HG03457 (cell line): ENCODE measurements at regions not wholly inside any gene's neighbourhood (a gene's known extent, or its start where the extent isn't known, plus 50 kb on each side); places are given as distances from the start of the nearest gene placed in this dataset.
"Not testable (repeated sequence)": the region's sequence is repeated elsewhere in the genome, so short reads cannot be mapped to it uniquely, and the experiment has no call there.

Source experiments
- ATAC-seq: cut with Tn5 transposase; IDR thresholded peaks from one replicate; pipeline ENCODE4 v1.9.1; 2021; ENCODE audit warnings: moderate number of reproducible peaks; ENCODE audit not compliant: unreplicated experiment

- ATAC-seq: not testable (repeated sequence)
Observed at GRCh38 chr2:111420074-111420473, 299.4 kb downstream of the BCL2L11 start.

- ATAC-seq: not testable (repeated sequence)
Observed at GRCh38 chr2:111420835-111421234, 300.1 kb downstream of the BCL2L11 start.

DNA sequence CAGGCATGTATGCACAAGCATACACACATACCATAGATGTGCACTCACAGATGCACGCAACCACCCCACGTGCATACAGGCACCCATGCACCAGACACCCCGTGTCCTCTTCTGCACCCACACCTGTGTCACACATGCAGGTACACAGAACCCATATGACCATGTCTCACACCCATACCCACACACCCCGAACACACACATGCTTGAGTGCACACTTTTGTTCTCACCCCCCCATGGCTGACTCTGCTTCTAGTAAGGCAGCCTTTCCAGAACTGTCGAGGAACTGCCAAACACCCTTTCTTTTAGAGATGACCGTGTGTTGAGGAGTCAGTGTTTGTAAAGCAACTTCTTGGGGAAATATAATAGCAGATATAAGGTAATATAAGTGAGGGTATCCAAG, 301.2 kb downstream of the BCL2L11 start:
- not testable (repeated sequence) for ATAC-seq

GRCh38 chr2:111422562-111422961, 301.8 kb downstream of the BCL2L11 start:
- not testable (repeated sequence) for ATAC-seq

DNA sequence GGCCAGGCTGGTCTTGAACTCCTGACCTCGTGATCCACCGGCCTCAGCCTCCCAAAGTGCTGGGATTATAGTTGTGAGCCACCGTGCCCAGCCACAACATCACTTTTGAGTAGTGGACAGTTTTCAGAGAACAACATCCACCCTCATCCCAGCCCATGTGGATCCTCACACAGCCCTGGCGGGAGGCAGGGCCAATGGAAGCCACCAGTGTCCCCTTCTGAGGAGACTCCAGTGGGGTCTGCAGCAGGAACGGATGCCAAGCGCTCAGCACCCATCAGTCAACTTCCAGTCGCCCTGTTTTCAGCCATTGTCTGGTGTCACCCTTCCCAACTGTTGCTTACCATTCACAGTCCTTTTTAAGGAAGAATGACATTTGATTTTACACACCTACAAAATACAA, 302.5 kb downstream of the BCL2L11 start:
- ATAC-seq: not testable (repeated sequence)

GRCh38 chr2:111424176-111424575, 303.5 kb downstream of the BCL2L11 start:
- ATAC-seq: not testable (repeated sequence)

DNA sequence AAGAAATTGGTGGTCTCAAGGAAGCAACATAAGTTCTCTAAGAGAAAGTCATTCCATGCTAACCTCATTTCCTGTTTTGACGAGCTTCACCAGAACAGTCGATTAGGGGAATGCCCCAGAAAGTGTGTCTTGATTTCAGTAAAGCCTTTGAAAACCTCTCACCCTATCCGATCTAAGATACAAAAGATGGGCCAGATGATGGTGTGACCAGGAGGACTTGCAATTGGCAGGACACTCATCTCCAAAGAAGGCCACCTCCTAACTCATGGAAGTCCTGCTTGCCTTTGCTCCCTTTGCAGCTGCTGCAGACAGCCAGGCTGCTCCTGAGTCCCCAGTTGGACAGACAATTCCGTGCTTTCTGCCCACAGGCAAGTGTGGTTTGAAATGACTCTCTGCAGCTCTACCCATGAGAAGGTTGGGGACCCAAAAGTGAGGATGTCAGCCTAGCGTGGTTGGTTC, 304.2 kb downstream of the BCL2L11 start:
- ATAC-seq: not testable (repeated sequence)

- ATAC-seq: not testable (repeated sequence)
Observed at GRCh38 chr2:111425789-111426201, 305.1 kb downstream of the BCL2L11 start.

DNA sequence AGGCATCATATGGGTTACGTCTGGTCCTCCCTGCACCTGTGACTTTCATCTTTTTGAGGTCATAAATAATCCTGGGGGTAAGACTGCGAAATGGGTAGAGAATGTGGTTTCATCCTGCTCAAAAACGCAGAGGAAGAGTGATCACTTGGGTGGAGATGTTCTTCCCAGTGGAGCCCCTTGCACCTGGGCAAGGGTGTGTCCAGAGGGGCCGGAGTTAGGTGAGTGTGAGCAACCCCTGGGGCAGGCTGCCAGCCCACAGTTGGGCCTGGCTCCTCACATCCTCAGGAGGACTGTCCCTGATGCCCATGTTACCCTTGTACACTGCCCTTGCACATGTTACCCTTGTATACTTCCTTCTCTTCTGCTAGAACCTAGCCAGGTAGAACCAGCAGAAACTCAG, 306.6 kb downstream of the BCL2L11 start:
- ATAC-seq: not testable (repeated sequence)

DNA sequence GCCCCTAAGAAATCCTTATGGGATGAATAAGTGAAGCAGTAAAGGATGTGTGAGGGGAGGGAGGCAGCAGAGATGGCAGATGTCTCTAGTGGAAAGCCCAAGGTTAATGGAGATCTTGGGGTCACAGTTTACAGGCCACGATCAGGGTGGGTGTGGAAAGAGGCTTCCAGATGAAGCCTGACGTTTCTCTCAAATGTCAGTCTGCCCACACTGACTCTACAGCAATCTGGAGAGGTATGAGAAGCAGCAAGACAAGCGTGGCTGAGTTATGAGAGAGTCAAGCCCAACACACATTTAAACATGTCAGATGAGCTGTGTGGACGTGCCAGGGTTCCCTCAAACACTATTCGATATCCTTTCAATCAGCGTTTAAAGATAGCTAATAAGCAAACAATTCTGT, 308.2 kb downstream of the BCL2L11 start:
- ATAC-seq: not testable (repeated sequence)

DNA sequence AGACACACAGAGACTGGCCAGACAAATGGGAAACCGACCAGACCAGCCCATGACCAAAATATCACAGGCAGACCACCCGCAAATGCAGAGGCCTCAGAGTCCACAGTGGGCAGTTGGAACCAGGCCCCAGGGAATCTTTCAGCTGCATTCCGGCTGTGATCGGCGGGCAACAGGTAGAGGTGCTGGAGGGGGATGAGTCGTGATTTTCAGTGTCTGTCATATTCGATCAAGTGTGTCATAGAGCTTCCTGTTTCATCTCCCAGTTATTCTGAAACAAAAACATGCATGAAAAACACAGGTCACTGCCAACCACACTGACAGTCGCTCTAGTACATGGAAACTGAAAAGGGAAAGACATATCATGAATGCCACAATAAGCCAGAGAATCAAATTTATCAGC, 308.6 kb downstream of the BCL2L11 start:
- ATAC-seq: not testable (repeated sequence)

- ATAC-seq: not testable (repeated sequence)
Observed at GRCh38 chr2:111430817-111431661, 310.3 kb downstream of the BCL2L11 start.

DNA sequence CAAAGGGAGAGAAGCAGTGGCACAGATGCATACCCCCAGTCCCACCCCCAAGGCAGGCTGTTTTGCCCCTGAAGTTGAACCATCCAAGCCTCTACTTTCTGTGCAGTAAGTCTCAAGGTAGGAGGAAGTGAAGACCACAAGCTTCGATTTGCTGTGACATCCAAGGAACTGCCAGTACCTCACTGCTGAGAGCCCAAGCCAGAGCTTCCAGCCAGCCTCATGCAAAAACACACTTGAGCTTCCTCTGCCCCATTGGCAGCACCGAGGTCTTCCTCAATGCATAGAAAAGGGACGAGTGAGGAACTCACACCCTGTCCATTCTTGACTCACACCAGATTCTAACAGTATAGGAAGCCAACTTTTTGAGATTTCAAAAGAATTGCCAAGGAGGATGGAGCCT, 311.7 kb downstream of the BCL2L11 start:
- ATAC-seq: not testable (repeated sequence)

DNA sequence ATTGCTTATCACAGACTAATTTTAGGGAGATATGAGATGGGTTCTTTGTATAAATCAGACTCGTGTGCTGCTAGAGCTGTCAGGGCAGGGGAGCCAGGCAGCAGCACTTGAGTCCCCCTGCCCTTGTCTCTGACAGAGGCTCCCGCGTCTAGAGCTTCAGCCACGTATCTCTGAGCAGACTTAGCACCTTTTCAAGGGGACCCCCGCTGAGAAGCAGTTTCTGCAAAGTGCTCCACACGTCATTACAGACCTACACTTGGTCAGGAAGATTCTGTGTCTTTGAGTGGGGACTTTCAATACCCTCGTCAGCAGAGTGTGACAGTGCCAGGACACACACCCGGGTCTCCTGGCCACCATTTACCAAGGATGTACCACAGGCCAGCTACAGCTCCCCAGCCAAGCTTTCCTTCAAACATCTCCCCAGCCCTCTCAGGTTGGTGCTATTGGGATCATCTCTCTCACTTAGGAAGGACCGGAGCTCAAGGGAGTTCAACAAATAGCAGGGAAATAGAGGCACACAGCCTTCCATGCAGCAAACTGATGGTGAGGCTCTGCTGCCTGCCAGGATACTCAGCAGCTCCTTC, 312.3 kb downstream of the BCL2L11 start:
- not testable (repeated sequence) for ATAC-seq

DNA sequence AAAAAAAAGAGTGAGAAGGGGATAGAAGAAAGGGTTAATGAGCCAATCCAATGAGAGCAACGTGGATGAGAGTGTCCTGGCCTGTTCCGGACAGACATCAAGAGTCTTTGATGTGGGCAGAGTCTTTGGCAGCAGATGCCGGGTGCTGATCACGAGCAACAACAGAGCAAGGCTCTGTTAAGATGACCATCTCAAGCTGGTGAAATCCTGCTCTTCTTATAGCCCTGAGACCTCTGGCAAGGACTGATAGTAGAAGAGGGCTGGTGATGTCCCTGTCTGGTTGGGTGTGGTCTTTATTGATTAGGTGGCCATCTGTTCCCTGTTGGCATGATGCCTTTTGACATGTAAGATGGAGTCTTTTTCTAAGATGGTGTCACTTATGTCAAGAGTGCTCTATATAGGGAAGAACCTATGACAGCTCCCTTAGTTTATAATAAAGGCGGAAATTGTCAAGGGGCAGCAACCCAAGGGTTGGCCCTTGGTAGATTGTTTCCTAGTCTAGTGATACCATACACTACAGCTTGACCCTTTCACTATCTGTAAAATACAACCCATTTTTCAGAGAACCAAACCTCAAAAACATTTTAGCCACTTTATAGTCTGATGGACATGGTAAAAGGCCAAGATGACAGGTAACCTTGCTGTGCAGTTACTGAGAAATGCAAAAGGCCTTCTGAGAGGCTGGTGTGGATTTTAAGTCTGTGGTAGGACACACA, 313.3 kb downstream of the BCL2L11 start:
- not testable (repeated sequence) for ATAC-seq

GRCh38 chr2:111434608-111434939, 313.9 kb downstream of the BCL2L11 start:
- ATAC-seq: not testable (repeated sequence)

GRCh38 chr2:111435553-111436310, 315.0 kb downstream of the BCL2L11 start:
- ATAC-seq: not testable (repeated sequence)

DNA sequence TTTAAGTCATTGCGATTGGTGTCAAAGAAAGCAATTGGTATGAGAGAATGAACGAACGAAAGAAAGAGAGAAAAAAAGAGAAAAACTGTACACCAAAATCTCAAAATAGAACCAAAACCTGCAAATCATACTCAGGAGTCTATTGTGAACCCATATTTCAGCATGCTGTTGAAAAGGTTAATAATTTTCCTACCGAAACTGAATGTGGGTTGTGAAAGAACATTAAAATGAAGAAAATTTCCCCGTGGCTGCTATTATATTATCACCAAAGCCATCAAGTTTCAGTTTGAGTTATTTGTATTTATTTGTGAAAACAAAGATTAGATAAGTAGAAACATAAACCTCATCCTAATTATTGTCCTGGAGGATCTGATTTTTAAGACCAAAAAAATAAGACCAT, 315.7 kb downstream of the BCL2L11 start:
- ATAC-seq: peak; percentile 45

DNA sequence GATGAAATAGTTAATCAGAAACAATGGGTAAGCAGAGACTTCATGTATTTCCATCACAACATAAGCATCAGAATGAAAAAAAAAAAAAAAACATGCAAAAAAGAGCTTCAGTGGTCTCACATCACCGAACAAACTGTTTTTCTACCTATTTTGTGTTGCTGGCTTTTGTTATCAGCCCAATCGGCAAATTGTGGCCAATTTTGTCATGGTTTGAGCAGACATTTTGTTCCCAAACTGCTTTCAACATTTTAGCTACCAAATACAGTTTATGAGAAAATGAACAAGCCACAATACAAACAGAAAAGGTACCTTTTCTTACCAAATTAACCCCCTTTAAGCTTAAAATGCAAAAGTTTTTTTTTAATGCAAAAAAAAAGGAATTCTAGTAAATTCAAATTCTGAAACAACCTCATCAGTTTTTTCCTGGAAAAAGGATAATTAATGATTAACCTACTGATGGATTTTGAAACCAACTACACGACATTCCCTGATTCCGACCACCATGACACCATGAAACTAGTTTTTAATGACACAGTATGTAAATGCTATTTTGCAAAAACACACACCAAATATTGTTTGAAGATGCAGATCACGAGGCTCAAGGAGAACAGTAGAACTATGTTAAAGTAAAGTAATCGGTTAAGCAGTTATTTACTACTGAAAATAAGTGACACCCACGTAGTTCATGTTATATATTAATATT, 316.7 kb downstream of the BCL2L11 start:
- ATAC-seq: not testable (repeated sequence)

DNA sequence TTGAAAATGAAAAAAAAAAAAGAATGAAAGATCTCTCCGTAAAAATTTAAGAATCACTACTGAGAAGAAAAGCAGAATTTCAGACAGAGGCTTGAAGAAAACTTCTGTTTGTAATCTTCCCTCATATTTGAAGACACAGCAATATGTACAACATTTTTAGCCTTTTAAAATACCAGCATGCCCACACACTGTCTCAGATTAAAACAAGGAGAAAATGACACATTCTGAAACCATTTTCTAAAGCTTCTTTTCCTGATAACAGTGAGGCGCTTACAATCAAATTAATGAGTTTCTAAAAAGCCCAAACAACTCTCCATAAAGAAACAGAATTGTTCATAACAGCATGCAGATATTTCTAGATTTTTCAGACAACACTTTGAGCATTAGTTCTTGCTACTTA, 317.4 kb downstream of the BCL2L11 start:
- not testable (repeated sequence) for ATAC-seq
